ENCODE measurements at regions not wholly inside any gene's neighbourhood (a gene's known extent, or its start where the extent isn't known, plus 50 kb on each side); places are given as distances from the start of the nearest gene placed in this dataset.

- intact Hi-C loops (cut with DNase I): no loop called here
- Histone ChIP-seq H3K27me3 (no peaks in the 10 kb centered on the region), H3K27ac (no peak overlapping the region), H3K4me3 (no peak overlapping the region), H3K9me3 (no peaks in the 10 kb centered on the region), H3K4me1 (no peaks in the 10 kb centered on the region), H3K36me3 (replicated peaks in 1 of 2; ENCODE audit: insufficient read depth in 1 of 2, low read depth in 2 of 2) (no peaks in the 10 kb centered on the region)
- no peak for ATAC-seq
- 75 to 90% methylated on average over 1 of the region's 1 CpG for WGBS, 2 donors
- TF ChIP-seq, protein P1, sequence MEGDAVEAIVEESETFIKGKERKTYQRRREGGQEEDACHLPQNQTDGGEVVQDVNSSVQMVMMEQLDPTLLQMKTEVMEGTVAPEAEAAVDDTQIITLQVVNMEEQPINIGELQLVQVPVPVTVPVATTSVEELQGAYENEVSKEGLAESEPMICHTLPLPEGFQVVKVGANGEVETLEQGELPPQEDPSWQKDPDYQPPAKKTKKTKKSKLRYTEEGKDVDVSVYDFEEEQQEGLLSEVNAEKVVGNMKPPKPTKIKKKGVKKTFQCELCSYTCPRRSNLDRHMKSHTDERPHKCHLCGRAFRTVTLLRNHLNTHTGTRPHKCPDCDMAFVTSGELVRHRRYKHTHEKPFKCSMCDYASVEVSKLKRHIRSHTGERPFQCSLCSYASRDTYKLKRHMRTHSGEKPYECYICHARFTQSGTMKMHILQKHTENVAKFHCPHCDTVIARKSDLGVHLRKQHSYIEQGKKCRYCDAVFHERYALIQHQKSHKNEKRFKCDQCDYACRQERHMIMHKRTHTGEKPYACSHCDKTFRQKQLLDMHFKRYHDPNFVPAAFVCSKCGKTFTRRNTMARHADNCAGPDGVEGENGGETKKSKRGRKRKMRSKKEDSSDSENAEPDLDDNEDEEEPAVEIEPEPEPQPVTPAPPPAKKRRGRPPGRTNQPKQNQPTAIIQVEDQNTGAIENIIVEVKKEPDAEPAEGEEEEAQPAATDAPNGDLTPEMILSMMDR (IDR thresholded peaks at IDR 0.05): no peak
- TF ChIP-seq POLR2A (IDR thresholded peaks at IDR 0.05): no peak
- no peak for DNase-seq
Measured at GRCh38 chr5:61887271-61887670, 418.7 kb upstream of the KIF2A start.

- ATAC-seq (no peak), DNase-seq (no peak)
- intact Hi-C loops (cut with DNase I): no loop called here
- 55 to 57% methylated on average over 1 of the region's 1 CpG for WGBS, 2 donors
- Histone ChIP-seq H3K27me3 (no peaks in the 10 kb centered on the region), H3K9me3 (no peaks in the 10 kb centered on the region), H3K36me3 (replicated peaks in 1 of 2; ENCODE audit: insufficient read depth in 1 of 2, low read depth in 2 of 2) (no peaks in the 10 kb centered on the region), H3K4me3 (no peak overlapping the region), H3K4me1 (no peaks in the 10 kb centered on the region), H3K27ac (no peak overlapping the region)
- no peak for TF ChIP-seq POLR2A (IDR thresholded peaks at IDR 0.05)
- TF ChIP-seq, protein P1 (IDR thresholded peaks at IDR 0.05): no peak
Measured at GRCh38 chr5:61894046-61894445, 412.0 kb upstream of the KIF2A start.

DNA sequence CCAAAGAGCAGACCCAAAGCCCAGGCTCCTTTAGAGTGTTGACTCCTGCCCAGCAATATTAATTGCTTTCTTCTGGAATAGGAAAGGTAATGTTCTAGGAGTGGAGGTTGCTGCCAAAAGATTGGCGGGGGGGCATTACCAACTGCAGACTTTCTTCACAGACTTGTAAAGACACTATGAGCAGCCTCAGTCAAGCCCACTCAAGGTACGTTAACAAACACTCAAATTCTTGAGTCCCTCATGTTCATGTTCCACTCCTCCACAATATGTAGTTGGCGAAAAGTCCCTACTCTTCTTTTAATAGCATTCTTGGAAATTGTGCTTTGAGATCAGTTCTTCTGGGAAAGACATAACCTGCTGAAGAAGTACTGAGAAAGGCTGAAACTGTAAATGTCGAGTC lies 409.2 kb upstream of the KIF2A start:
- Histone ChIP-seq H3K27ac (no peak overlapping the region), H3K4me1 (no peaks in the 10 kb centered on the region), H3K36me3 (replicated peaks in 1 of 2; ENCODE audit: insufficient read depth in 1 of 2, low read depth in 2 of 2) (no peaks in the 10 kb centered on the region), H3K4me3 (no peak overlapping the region), H3K9me3 (no peaks in the 10 kb centered on the region), H3K27me3 (no peaks in the 10 kb centered on the region)
- intact Hi-C loops (cut with DNase I): no loop called here
- ATAC-seq (no peak), DNase-seq (no peak)
- TF ChIP-seq POLR2A (IDR thresholded peaks at IDR 0.05): no peak
- TF ChIP-seq, protein P1 (IDR thresholded peaks at IDR 0.05): no peak
- WGBS, 2 donors: 78 to 83% methylated on average over 4 of the region's 4 CpGs

GRCh38 chr5:61897251-61897650 lies 408.8 kb upstream of the KIF2A start:
- Histone ChIP-seq H3K4me3 (no peak overlapping the region), H3K9me3 (no peaks in the 10 kb centered on the region), H3K36me3 (replicated peaks in 1 of 2; ENCODE audit: insufficient read depth in 1 of 2, low read depth in 2 of 2) (no peaks in the 10 kb centered on the region), H3K4me1 (no peaks in the 10 kb centered on the region), H3K27me3 (no peaks in the 10 kb centered on the region), H3K27ac (no peak overlapping the region)
- TF ChIP-seq, protein P1 (IDR thresholded peaks at IDR 0.05): no peak
- TF ChIP-seq POLR2A (IDR thresholded peaks at IDR 0.05): no peak
- intact Hi-C loops (cut with DNase I): no loop called here
- DNase-seq (no peak), ATAC-seq (no peak)

GRCh38 chr5:61901997-61902396 lies 404.0 kb upstream of the KIF2A start:
- no peak overlapping the region for H3K27ac ChIP-seq
- 78 to 81% methylated on average over 4 to 5 of the region's 5 CpGs for WGBS, 2 donors

More at GRCh38 chr5:61901997-61902396, 404.0 kb upstream of the KIF2A start:
- Histone ChIP-seq H3K27me3 (no peaks in the 10 kb centered on the region), H3K4me3 (no peak overlapping the region), H3K4me1 (no peaks in the 10 kb centered on the region), H3K36me3 (replicated peaks in 1 of 2; ENCODE audit: insufficient read depth in 1 of 2, low read depth in 2 of 2) (no peaks in the 10 kb centered on the region), H3K9me3 (no peaks in the 10 kb centered on the region)
- no peak for DNase-seq
- no peak for ATAC-seq
- intact Hi-C loops (cut with DNase I): no loop called here
- TF ChIP-seq, protein P1 (IDR thresholded peaks at IDR 0.05): no peak
- TF ChIP-seq POLR2A (IDR thresholded peaks at IDR 0.05): no peak

Data from body of pancreas (tissue), 4 donors.